ENCODE measurements at regions not wholly inside any gene's neighbourhood (a gene's known extent, or its start where the extent isn't known, plus 50 kb on each side); places are given as distances from the start of the nearest gene placed in this dataset.

DNA sequence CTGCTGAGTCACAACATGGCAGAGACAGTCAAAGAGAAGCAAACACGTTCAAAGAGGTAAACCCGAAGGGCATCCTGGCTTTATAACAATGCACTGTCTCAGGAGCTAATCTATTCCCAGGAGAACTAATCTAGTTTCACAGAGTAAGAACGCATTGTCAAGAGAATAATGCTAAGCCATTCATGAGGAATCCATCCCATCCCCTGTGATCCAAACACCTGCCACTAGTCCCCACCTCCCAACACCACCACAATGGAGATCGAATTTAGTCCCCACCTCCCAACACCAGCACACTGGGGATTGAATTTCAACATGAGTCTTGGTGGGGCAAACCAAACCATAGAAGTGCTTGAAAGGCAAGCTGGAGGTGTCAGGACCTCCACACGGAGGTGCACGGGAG lies 231.5 kb upstream of the ID4 start:
- TF ChIP-seq CTCF (IDR thresholded peaks at IDR 0.05; ENCODE audit: low read depth, low read length, poor library complexity, severe bottlenecking) (no peak), EZH2phosphoT487 (IDR thresholded peaks at IDR 0.05; ENCODE audit: borderline replicate concordance, low read length) (no peak)
